HFF-Myc (cell line): ENCODE measurements at regions not wholly inside any gene's neighbourhood (a gene's known extent, or its start where the extent isn't known, plus 50 kb on each side); places are given as distances from the start of the nearest gene placed in this dataset.

Experiments used
- DNase-seq: peaks from one replicate; pipeline ENCODE4 v3.0.0-alpha.2; 2011; ENCODE audit warnings: low read depth; ENCODE audit errors: extremely low read depth
- H3K4me3 ChIP-seq: replicated peaks from 2 replicates; pipeline ENCODE4 v1.5.1; 2011; ENCODE audit warnings: low read depth, mild to moderate bottlenecking, control low read depth, low read length
- TF ChIP-seq, protein P1 (sequence below): IDR thresholded peaks from 2 replicates; pipeline ENCODE4 v1.5.1; 2012; ENCODE audit warnings: mild to moderate bottlenecking, low read depth, low read length, control low read depth; ENCODE audit errors: missing control alignments

GRCh38 chr5:129163810-129164378 is 69.3 kb downstream of the ISOC1 start:
- DNase-seq = no peak
- H3K4me3 ChIP-seq = no peak overlapping the region

DNA sequence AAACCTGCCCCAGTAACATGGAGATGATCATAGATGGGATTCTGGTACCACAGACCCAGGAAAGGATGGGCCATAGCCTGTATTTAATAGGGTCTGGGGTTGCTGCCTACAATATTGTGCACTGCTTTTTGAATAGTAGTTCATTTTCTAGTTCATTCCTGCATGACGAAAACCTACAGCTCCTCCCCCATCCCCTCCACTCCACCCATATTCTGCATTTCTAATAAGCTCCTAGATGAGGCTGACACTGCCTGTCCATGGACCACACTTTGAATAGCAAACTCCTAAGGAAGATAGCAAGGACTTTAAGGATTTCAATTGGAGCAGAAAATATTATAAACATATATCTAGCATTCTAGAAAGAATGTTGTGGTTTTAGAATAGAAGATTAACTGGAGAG is 75.5 kb downstream of the ISOC1 start:
- TF ChIP-seq, protein P1, sequence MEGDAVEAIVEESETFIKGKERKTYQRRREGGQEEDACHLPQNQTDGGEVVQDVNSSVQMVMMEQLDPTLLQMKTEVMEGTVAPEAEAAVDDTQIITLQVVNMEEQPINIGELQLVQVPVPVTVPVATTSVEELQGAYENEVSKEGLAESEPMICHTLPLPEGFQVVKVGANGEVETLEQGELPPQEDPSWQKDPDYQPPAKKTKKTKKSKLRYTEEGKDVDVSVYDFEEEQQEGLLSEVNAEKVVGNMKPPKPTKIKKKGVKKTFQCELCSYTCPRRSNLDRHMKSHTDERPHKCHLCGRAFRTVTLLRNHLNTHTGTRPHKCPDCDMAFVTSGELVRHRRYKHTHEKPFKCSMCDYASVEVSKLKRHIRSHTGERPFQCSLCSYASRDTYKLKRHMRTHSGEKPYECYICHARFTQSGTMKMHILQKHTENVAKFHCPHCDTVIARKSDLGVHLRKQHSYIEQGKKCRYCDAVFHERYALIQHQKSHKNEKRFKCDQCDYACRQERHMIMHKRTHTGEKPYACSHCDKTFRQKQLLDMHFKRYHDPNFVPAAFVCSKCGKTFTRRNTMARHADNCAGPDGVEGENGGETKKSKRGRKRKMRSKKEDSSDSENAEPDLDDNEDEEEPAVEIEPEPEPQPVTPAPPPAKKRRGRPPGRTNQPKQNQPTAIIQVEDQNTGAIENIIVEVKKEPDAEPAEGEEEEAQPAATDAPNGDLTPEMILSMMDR = no peak
- no peak for DNase-seq
- no peak overlapping the region for H3K4me3 ChIP-seq

More at GRCh38 chr5:129163810-129164378, 69.3 kb downstream of the ISOC1 start:
- TF ChIP-seq, protein P1 = no peak

- TF ChIP-seq, protein P1 = no peak
- no peak for DNase-seq
- H3K4me3 ChIP-seq = no peak overlapping the region
Measured at GRCh38 chr5:129171194-129171944, 76.8 kb downstream of the ISOC1 start.

DNA sequence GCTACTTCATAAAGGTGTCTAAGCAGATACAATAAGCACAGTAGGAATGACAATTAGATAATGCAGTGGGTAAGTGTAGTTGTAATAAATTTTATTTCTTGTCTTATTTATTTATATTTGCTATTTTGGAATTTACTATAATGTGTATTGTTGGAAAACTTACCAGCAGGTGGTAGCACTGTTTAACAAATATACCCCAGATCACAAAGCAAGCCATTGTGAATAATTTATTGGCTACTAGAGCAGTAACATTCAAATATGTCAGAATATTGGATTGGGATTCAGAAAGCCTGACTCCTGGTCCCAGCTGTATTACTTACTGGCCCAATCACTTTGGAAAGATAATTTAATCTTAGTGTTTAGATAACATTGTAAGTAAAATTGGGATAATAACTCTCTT is 78.0 kb downstream of the ISOC1 start:
- TF ChIP-seq, protein P1 = no peak
- H3K4me3 ChIP-seq = no peak overlapping the region
- no peak for DNase-seq

- H3K4me3 ChIP-seq = no peak overlapping the region
- DNase-seq = no peak
- TF ChIP-seq, protein P1 = no peak
Measured at GRCh38 chr5:129173771-129174170, 79.2 kb downstream of the ISOC1 start.

- TF ChIP-seq, protein P1 = no peak
- DNase-seq = no peak
Measured at GRCh38 chr5:129174480-129174879, 79.9 kb downstream of the ISOC1 start.

More at GRCh38 chr5:129174480-129174879, 79.9 kb downstream of the ISOC1 start:
- H3K4me3 ChIP-seq = no peak overlapping the region
